Fibroblast of villous mesenchyme (primary cell): ENCODE measurements at regions not wholly inside any gene's neighbourhood (a gene's known extent, or its start where the extent isn't known, plus 50 kb on each side); places are given as distances from the start of the nearest gene placed in this dataset.

Experiments used
- DNase-seq: peaks from one replicate; pipeline ENCODE4 v3.0.0-alpha.2; 2010; ENCODE audit warnings: low read depth
- H3K4me3 ChIP-seq: 2 replicates; pipeline ENCODE4 v1.5.1; 2011; ENCODE audit warnings: low read depth, mild to moderate bottlenecking, low read length
- CTCF ChIP-seq: IDR thresholded peaks from 2 replicates; pipeline ENCODE4 v1.5.1; 2012; ENCODE audit warnings: low read depth, mild to moderate bottlenecking, low read length; ENCODE audit not compliant: insufficient read depth

DNA sequence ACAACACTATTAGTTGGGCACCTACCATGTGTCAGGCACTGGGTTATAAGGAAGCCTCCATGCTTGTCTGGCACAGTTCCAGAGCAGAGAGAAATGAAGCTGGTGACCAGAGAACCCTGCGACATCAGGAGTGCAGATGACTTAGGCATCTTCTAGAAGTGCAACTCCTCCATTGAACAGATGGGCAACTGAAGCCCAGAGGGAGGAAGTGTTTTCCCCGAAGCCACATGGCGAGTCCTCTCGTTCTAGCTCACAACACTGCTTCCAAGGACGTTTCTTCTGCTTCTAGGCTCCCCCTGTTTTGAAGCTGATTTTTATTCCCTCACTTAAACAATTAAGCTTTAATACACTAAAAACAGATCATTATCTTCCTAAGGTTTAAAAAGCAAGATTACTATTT, 109.8 kb upstream of the SYT13 start:
- H3K4me3 ChIP-seq, result no peak overlapping the region
- DNase-seq, result no peak
- TF ChIP-seq CTCF, result no peak

DNA sequence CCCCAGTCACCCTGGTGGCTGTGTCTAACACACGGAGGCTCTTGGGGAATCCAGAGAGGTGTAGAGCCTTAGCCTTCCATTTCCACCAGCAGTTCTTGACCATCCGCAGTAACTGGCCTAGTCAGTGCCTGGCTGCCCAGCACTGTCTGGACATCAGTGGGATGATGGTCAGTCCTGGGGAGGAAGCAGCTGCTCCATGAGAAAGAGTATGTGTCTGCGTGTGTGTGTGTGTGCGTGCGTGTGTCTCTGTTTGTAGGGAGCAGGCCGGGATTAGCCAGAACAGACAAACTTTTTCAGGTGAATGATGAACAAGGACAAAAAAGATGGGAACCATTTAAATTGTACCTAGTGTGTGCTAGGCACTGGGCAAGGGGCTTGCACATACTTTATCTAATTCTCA, 109.3 kb upstream of the SYT13 start:
- no peak for TF ChIP-seq CTCF
- no peak for DNase-seq
- H3K4me3 ChIP-seq, result no peak overlapping the region

DNA sequence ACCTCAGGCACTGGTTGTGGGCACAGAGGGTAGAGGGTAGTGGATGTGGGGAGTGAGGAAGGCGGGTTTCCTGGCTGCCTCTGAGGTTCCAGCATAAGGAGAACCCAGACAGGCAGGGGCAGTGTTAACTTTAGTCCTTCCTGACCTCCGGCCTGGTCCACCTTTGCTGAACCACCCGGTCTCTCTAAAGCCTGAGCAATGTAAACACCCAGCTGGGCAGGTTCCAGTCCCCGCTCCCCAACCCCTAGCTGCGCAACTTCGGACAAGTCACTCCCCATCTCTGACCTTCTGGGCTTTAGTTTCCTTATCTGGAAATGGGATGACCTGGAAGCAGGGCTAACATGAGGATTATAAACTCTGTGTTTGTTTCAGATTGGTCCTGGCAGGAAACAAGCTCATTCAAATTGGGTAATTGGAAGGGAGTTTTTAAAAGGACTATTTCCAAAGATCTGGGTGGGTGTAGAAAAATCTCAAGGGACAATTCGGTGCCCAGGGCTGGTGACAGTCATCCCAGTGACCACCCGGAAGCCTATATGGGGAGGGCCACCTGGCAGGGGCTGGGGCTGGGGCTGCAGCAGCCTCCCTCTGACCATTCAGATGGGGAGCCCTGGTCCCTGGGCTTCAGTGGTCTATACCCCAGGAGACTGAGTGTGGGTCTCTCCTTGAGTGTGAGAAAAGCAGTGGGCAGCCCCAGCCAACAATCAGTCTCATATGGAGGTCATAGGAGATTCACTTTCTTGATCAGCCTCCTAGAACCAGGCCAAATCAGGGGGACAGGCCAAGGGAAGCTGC, 108.3 kb upstream of the SYT13 start:
- DNase-seq, result no peak
- no peak overlapping the region for H3K4me3 ChIP-seq
- no peak for TF ChIP-seq CTCF

DNA sequence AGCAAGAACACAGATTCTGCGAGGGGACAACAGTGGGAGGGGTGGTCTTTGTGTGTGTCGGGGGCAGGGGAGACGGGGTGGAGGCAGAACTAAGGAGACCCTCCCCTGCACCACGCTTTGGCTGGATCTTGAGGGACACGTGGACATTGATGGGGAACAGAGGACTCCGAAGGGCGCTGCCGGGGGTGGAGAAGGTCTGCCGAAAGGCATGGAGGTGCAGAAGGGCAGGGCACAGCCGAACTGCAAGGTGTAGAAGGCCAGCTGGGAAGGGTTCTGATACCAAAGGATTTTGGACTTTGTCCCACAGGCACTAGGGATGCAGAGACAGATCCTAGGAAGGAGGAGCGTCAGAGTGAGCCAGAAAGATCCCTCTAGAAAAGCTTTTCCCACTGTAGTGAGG, 107.7 kb upstream of the SYT13 start:
- no peak for DNase-seq
- no peak for TF ChIP-seq CTCF
- H3K4me3 ChIP-seq, result no peak overlapping the region

- DNase-seq, result no peak
- no peak overlapping the region for H3K4me3 ChIP-seq
- TF ChIP-seq CTCF, result no peak
Observed at GRCh38 chr11:45393334-45393733, 107.2 kb upstream of the SYT13 start.

DNA sequence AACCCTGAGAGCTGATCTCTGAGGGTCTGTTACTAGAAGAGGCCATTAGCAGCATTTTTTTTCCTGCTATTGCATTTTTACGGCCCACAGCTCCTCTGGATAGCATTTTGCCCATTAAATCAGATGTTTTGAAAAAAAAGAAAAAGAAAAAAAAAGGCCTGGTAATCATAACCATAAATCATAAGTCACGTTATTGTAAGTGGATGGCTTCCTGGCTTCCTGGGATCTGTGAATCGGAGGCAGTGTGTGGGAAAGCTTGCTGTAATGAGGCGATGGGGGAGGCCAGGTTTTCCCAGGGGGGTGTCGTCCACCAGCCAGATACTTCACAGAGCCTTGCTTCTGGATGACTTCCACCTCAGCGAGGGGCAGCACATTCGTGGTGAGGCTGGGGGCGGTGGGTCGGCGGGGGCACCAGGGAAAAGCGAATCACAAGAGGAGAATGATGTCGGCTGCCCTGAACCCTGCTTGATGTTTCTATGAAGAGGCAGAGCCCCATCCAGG, 106.5 kb upstream of the SYT13 start:
- no peak for TF ChIP-seq CTCF
- H3K4me3 ChIP-seq, result no peak overlapping the region
- DNase-seq, result peak; percentile 48

- no peak overlapping the region for H3K4me3 ChIP-seq
- TF ChIP-seq CTCF, result no peak
- DNase-seq, result no peak
Observed at GRCh38 chr11:45392154-45392553, 106.0 kb upstream of the SYT13 start.
